ENCODE measurements at regions not wholly inside any gene's neighbourhood (a gene's known extent, or its start where the extent isn't known, plus 50 kb on each side); places are given as distances from the start of the nearest gene placed in this dataset.

- Histone ChIP-seq H3K4me2 (ENCODE audit: low read length) (no peak overlapping the region), H3K27me3 (ENCODE audit: insufficient read depth, low read length) (peaks cover 6% of the 10 kb centered on the region), H2AFZ (ENCODE audit: low read depth, low read length) (no peak overlapping the region), H4K20me1 (ENCODE audit: insufficient read depth, low read length) (no peaks in the 10 kb centered on the region), H3K36me3 (ENCODE audit: insufficient read depth, low read length) (no peaks in the 10 kb centered on the region), H3K79me2 (ENCODE audit: insufficient read depth, low read length) (no peaks in the 10 kb centered on the region), H3K9me3 (ENCODE audit: insufficient read depth, low read depth, low read length) (peaks cover 3% of the 10 kb centered on the region), H3K27ac (ENCODE audit: low read depth, low read length) (no peak overlapping the region), H3K4me3 (ENCODE audit: insufficient read depth, low read depth, low read length) (no peak overlapping the region), H3K9ac (ENCODE audit: low read length) (no peak overlapping the region), H3K4me1 (ENCODE audit: insufficient read depth, low read length) (no peaks in the 10 kb centered on the region)
- no peaks in the 10 kb centered on the region for H3K4me1 Mint-ChIP-seq (ENCODE audit: low read depth, unreplicated experiment)
- peaks cover 5% of the 10 kb centered on the region for H3K36me3 Mint-ChIP-seq (ENCODE audit: low read depth, unreplicated experiment)
- DNase-seq (ENCODE audit: low read depth) (no peak), FAIRE-seq (no peak)
- H3K27me3 Mint-ChIP-seq (ENCODE audit: low read depth, unreplicated experiment): peaks cover 35% of the 10 kb centered on the region
- H3K9me3 Mint-ChIP-seq (ENCODE audit: unreplicated experiment): peaks cover 7% of the 10 kb centered on the region
- TF ChIP-seq EZH2 (IDR thresholded peaks at IDR 0.05; ENCODE audit: insufficient read depth, low read length) (no peak), CTCF (IDR thresholded peaks at IDR 0.05; ENCODE audit: insufficient read depth, low read depth, low read length) (no peak)
- no peak overlapping the region for H3K27ac Mint-ChIP-seq (ENCODE audit: unreplicated experiment)
- no peak overlapping the region for H3K4me3 Mint-ChIP-seq (ENCODE audit: unreplicated experiment)
Measured at GRCh38 chr3:127469760-127470159, 120.8 kb downstream of the TPRA1 start.

GRCh38 chr3:127467391-127467790, 123.1 kb downstream of the TPRA1 start:
- no peak for FAIRE-seq
- no peaks in the 10 kb centered on the region for H3K4me1 ChIP-seq (ENCODE audit: insufficient read depth, low read length)
- DNase-seq (ENCODE audit: low read depth): no peak
- H3K27me3 ChIP-seq (ENCODE audit: insufficient read depth, low read length): peaks cover 10% of the 10 kb centered on the region
- H3K27ac ChIP-seq (ENCODE audit: low read depth, low read length): no peak overlapping the region
- no peaks in the 10 kb centered on the region for H3K9me3 ChIP-seq (ENCODE audit: insufficient read depth, low read depth, low read length)
- Mint-ChIP-seq H3K4me3 (ENCODE audit: unreplicated experiment) (no peak overlapping the region), H3K9me3 (ENCODE audit: unreplicated experiment) (peaks cover 6% of the 10 kb centered on the region), H3K36me3 (ENCODE audit: low read depth, unreplicated experiment) (peaks cover 4% of the 10 kb centered on the region), H3K4me1 (ENCODE audit: low read depth, unreplicated experiment) (no peaks in the 10 kb centered on the region), H3K27me3 (ENCODE audit: low read depth, unreplicated experiment) (peaks cover 37% of the 10 kb centered on the region), H3K27ac (ENCODE audit: unreplicated experiment) (no peak overlapping the region)
- no peaks in the 10 kb centered on the region for H3K79me2 ChIP-seq (ENCODE audit: insufficient read depth, low read length)
- no peaks in the 10 kb centered on the region for H3K36me3 ChIP-seq (ENCODE audit: insufficient read depth, low read length)
- TF ChIP-seq EZH2 (IDR thresholded peaks at IDR 0.05; ENCODE audit: insufficient read depth, low read length) (no peak), CTCF (IDR thresholded peaks at IDR 0.05; ENCODE audit: insufficient read depth, low read depth, low read length) (no peak)
- no peak overlapping the region for H3K4me2 ChIP-seq (ENCODE audit: low read length)
- no peak overlapping the region for H3K9ac ChIP-seq (ENCODE audit: low read length)
- no peak overlapping the region for H2AFZ ChIP-seq (ENCODE audit: low read depth, low read length)
- H3K4me3 ChIP-seq (ENCODE audit: insufficient read depth, low read depth, low read length): no peak overlapping the region
- H4K20me1 ChIP-seq (ENCODE audit: insufficient read depth, low read length): no peaks in the 10 kb centered on the region

GRCh38 chr3:127464642-127465041, 125.9 kb downstream of the TPRA1 start:
- DNase-seq (ENCODE audit: low read depth) (no peak), FAIRE-seq (no peak)
- H4K20me1 ChIP-seq (ENCODE audit: insufficient read depth, low read length): no peaks in the 10 kb centered on the region
- peaks cover 6% of the 10 kb centered on the region for H3K9me3 Mint-ChIP-seq (ENCODE audit: unreplicated experiment)
- H3K4me1 ChIP-seq (ENCODE audit: insufficient read depth, low read length): no peaks in the 10 kb centered on the region
- no peak overlapping the region for H3K4me3 ChIP-seq (ENCODE audit: insufficient read depth, low read depth, low read length)
- no peak overlapping the region for H3K4me3 Mint-ChIP-seq (ENCODE audit: unreplicated experiment)
- no peaks in the 10 kb centered on the region for H3K4me1 Mint-ChIP-seq (ENCODE audit: low read depth, unreplicated experiment)
- H3K36me3 Mint-ChIP-seq (ENCODE audit: low read depth, unreplicated experiment): peaks cover 2% of the 10 kb centered on the region
- H3K27ac ChIP-seq (ENCODE audit: low read depth, low read length): no peak overlapping the region
- TF ChIP-seq EZH2 (IDR thresholded peaks at IDR 0.05; ENCODE audit: insufficient read depth, low read length) (no peak), CTCF (IDR thresholded peaks at IDR 0.05; ENCODE audit: insufficient read depth, low read depth, low read length) (no peak)
- no peak overlapping the region for H3K4me2 ChIP-seq (ENCODE audit: low read length)
- H3K9ac ChIP-seq (ENCODE audit: low read length): no peak overlapping the region
- no peak overlapping the region for H3K27ac Mint-ChIP-seq (ENCODE audit: unreplicated experiment)
- H3K27me3 ChIP-seq (ENCODE audit: insufficient read depth, low read length): peaks cover 12% of the 10 kb centered on the region
- no peaks in the 10 kb centered on the region for H3K9me3 ChIP-seq (ENCODE audit: insufficient read depth, low read depth, low read length)
- no peaks in the 10 kb centered on the region for H3K36me3 ChIP-seq (ENCODE audit: insufficient read depth, low read length)
- H3K27me3 Mint-ChIP-seq (ENCODE audit: low read depth, unreplicated experiment): peaks cover 46% of the 10 kb centered on the region
- no peaks in the 10 kb centered on the region for H3K79me2 ChIP-seq (ENCODE audit: insufficient read depth, low read length)
- H2AFZ ChIP-seq (ENCODE audit: low read depth, low read length): no peak overlapping the region
